Stimulated activated CD8-positive, alpha-beta memory T cell treated with anti-CD3 and anti-CD28 coated beads, Interleukin-4, amount 100 ng/mL, for 1 hour (primary cell): ENCODE measurements at regions not wholly inside any gene's neighbourhood (a gene's known extent, or its start where the extent isn't known, plus 50 kb on each side); places are given as distances from the start of the nearest gene placed in this dataset.

ENCODE experiments used
- DNase-seq, 2 donors: peaks; one replicate each; pipeline ENCODE4 v3.0.0-alpha.2; 2020; ENCODE audit warnings: low read depth in 2 of 2, low spot score in 1 of 2

GRCh38 chr14:53473480-53473879 lies 320.4 kb upstream of the DDHD1 start:
- no peak for DNase-seq

GRCh38 chr14:53472306-53472705 lies 319.2 kb upstream of the DDHD1 start:
- no peak for DNase-seq

DNA sequence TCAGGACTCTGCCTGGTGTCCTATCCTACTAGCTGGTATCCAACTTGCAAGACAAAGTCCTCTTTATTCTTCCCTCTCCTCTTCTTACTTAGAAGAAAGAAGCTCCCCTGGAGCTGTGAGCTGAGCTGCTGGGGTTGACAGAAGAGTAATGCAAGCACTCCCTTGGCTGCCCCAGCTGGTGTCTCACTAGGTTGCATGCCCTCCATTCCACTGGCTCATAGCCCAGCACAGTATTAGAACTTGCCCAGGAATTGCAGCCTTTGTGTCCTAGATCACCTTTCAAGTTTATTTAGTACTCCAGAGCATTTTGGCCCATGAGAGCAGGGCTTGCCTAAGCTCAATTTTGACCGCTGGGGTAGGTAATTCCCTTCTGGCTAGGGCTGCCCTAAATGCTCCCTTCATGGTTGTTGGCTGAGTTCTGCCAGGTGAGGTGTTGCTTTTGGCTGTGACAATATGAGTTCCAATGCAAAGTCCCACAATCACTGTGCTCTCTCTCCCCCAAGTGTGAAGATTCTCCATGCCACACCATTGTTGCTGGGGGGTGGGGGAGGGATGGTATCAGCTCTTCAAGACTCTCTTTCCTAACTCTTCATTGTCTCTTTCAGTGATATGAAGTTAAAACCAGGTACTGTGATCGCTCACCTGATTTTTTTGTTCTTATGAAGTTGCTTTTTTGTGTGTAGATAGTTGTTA lies 317.4 kb upstream of the DDHD1 start:
- DNase-seq: no peak

DNA sequence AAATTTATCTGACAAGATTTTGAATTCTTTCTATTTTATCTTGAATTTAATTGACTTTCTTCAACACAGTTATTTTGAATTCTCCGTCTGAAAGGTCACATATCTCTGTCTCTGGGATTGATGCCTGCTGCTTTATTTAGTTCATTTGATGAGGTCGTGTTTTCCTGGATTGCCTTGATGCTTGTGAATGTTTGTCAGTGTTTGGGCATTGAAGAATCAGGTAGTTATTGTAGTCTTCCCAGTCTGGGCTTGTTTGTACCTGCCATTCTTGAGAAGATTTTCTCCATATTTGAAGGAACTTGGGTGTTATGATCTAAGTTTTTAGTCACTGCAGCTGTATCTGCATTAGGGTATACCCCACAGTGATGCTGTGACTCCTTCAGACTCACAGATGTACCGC lies 315.8 kb upstream of the DDHD1 start:
- DNase-seq: no peak

DNA sequence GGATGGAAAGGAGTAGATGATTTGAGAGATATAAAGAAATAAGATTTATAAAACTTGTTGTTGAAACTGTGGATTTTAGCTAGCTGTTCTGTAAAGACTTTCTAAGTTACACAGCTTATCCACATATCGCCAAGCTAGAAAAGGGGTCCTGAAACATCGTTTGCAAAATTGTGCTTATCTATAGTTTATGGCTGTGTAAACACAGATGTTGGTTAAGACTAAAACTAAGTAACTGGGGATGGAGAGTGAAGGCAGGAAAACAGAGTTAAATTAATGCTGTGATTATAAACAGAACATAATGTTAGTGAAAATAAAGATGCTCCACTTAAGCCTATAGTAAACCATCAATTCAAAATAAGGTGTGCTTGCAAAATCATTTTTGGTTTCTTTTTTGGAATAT lies 311.3 kb upstream of the DDHD1 start:
- DNase-seq: no peak

- DNase-seq: no peak
These were observed 310.0 kb upstream of the DDHD1 start for GRCh38 chr14:53462931-53463778.

GRCh38 chr14:53461858-53462257 lies 308.7 kb upstream of the DDHD1 start:
- no peak for DNase-seq

- no peak for DNase-seq
These were observed 307.4 kb upstream of the DDHD1 start for GRCh38 chr14:53460544-53460943.

DNA sequence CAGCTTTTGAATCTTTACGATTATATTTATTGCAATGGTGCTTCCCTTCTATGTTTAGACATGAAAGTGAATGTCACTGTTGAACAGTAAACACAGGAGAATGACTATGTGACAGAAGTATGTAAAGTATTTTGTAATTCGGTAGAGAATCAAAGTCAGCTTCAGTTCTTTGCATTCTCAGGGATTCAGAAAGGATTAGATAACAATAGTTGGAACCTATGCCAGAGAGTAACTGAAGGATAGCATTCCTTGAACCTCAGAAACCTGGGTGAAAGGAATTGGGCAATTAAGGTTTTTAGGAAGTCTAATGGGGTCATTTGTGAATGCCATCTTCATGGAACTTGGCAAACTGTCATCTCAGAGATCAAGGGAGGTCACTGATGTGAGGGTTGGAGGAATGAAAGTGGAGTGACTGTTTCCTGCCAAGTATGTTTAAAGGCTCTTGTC lies 305.3 kb upstream of the DDHD1 start:
- no peak for DNase-seq

GRCh38 chr14:53456931-53457330 lies 303.8 kb upstream of the DDHD1 start:
- no peak for DNase-seq

DNA sequence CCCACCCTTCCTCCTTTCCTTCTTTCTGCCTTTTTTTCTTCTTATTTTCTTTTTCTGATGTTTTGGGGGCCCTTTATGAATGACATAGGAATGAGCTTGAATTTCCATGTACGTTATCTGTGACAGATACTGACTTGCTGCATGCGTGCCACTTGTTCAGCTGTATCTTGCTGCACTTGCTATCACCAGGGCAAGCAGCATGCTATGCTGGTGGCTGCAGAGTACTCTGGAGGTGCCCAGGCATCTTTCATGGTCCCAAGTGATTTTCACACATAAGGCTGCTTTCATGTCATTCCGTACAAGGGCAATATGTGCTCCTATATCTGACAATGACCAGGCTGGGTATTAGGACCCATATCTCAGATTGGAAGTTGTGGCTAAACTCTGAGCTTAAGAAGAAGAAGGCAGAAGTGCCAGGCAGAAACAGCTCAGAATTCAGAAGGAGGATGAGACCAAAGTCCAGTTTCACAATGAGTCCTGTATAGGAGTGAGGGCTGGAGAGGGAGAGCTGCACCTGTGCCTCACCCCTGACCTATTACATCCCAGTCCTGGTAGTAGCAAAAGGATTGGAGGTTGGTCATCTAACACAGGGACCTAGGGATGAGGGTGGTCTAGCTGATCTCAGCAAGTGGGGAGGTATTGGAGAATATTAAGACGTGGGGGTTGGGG lies 299.0 kb upstream of the DDHD1 start:
- DNase-seq: no peak

- no peak for DNase-seq
These were observed 297.7 kb upstream of the DDHD1 start for GRCh38 chr14:53450871-53451270.

DNA sequence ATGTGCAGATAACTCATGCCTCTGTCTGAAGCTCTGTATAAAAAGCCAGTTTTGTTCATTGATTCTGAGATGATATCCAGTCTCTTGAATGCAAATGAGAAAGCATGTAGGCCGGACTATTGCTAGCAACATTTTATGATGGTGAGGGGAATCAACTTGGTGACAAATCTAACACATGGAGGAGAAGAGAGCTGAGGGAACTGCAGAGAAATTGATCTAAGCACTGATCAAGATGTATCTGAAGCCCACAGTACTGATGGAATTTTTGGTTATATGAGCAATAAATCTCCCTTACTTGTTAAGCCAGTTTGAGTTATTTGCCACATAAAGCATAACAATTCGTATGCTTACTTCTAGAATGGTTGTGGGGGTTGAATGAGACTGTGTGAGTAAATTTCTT lies 295.6 kb upstream of the DDHD1 start:
- DNase-seq: no peak

DNA sequence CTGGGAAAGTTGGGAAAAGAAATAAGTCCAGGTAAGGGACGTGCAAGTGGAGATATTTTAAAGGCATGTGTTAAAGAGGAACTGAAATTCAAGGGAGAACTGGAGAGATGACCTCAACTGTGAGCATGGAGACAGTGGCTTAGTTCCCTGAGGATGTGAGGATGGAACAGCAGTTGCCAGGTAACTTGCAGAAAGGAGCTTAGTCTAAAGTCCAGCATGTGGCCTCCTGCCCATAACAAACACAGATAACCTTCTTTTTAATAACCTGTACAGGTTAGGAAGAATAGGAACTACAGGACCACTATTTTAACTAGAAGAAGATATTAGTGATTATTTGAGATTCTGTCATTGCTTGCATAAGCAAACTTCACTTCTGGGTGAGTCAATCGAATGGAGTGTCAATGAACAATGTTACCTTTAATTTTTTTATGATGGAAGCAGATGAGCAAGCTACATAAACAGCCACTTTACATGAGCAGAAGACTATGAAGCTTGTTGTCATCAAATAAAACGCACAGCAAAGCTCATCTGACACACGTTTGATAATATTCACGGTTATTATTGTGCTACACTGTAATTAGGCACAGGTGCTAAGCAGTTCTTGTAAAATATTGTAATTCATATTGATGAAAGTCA lies 291.7 kb upstream of the DDHD1 start:
- no peak for DNase-seq

GRCh38 chr14:53441789-53442188 lies 288.7 kb upstream of the DDHD1 start:
- no peak for DNase-seq

DNA sequence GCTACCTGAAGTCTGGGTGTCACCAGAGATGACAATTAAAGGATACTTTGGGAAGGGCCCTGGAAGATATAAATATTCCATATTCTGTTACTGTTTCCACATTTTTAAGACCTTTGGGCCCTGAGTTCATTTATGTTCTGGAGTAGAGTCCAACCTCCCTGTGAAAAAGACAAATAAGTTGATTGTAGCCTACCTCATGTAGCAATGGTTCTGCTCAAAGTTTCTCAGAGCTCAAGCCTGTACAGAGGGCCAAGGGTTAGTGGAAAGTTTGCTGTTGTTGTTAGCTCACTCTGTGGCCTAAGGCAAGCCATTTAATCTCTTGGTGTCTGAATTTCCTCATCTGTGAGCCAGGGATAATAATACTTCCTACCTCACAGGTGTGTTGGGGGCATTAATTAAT lies 284.7 kb upstream of the DDHD1 start:
- no peak for DNase-seq

- no peak for DNase-seq
These were observed 279.3 kb upstream of the DDHD1 start for GRCh38 chr14:53432378-53432802.

GRCh38 chr14:53430870-53431269 lies 277.7 kb upstream of the DDHD1 start:
- no peak for DNase-seq

GRCh38 chr14:53412819-53413675 lies 259.9 kb upstream of the DDHD1 start:
- no peak for DNase-seq

GRCh38 chr14:53411125-53411524 lies 258.0 kb upstream of the DDHD1 start:
- DNase-seq: no peak

GRCh38 chr14:53409969-53410368 lies 256.8 kb upstream of the DDHD1 start:
- no peak for DNase-seq
